GM10266 (cell line): ENCODE measurements at regions not wholly inside any gene's neighbourhood (a gene's known extent, or its start where the extent isn't known, plus 50 kb on each side); places are given as distances from the start of the nearest gene placed in this dataset.

Experiments used
- DNase-seq: peaks from one replicate; pipeline ENCODE4 v3.0.0; 2012; ENCODE audit errors: extremely low spot score
- TF ChIP-seq, protein P1 (sequence below): IDR thresholded peaks from 2 replicates; pipeline ENCODE4 v1.5.1; 2012; ENCODE audit warnings: mild to moderate bottlenecking, low read depth; ENCODE audit not compliant: control insufficient read depth, insufficient read depth; ENCODE audit errors: missing control alignments

DNA sequence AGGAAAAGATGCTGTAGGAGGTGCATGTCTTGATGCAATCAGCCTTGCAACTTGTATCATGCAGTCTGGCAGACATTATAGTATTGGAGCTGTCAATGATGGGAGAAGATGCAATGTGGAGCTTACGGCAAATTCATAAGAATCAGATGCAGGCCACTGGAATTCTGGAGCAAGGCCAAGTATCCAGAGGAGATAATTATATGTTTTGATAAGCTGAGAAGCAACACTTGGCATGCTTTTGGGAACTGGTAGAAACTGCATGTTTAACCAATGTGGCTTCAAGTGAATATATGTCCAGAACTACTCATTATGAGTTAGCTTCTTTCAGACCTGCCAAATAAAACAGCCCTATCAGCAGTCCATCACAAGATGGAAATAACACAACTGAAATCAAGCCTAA lies 249.1 kb upstream of the PPFIA2 start:
- no peak for DNase-seq
- TF ChIP-seq, protein P1, sequence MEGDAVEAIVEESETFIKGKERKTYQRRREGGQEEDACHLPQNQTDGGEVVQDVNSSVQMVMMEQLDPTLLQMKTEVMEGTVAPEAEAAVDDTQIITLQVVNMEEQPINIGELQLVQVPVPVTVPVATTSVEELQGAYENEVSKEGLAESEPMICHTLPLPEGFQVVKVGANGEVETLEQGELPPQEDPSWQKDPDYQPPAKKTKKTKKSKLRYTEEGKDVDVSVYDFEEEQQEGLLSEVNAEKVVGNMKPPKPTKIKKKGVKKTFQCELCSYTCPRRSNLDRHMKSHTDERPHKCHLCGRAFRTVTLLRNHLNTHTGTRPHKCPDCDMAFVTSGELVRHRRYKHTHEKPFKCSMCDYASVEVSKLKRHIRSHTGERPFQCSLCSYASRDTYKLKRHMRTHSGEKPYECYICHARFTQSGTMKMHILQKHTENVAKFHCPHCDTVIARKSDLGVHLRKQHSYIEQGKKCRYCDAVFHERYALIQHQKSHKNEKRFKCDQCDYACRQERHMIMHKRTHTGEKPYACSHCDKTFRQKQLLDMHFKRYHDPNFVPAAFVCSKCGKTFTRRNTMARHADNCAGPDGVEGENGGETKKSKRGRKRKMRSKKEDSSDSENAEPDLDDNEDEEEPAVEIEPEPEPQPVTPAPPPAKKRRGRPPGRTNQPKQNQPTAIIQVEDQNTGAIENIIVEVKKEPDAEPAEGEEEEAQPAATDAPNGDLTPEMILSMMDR, result no peak

DNA sequence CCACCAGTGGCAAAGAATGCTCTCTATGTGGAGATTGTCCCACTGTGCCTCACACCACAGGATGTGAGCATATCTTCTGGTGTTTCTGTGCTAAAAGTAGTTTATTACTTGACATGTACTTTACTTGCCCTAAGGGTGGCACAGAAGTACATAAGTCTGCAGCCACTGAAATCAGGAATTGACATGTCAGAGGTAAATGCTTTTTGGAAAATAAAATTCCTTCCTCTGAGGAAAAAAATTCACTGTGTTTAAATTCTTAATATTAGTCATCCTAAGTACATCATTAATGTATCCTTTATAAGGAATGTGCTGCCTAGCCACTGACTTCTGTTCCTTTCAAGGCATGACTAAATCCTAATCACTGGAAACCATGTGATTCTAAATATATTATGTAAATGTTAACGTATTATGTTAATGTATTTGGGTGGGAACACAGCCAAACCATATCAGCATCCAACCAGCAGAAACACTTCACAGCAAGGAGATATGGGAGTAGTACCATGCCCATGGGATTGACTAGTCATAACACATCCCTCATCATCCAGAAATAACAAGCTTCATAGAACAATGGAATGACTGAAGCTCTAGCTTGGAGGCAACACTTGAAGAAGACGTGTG lies 239.7 kb upstream of the PPFIA2 start:
- no peak for DNase-seq
- TF ChIP-seq, protein P1, result no peak

DNA sequence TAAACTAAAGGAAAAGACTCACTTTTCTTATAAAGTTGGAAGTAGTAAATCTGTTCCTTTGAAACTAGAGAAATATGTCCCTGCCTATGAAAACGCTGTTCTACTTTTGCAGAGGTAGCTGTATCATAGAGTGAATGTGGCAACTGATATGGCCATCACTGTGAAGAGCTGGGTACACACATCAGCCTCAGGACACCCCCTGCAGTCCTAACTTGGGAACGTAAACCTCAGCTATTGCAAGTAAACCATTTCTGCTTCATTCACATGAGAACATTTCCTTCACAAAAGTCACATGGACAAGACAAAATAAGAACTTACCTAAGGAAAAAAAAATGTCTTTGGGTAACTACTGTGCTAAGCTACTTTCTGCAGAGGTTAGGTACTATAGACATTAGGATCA lies 233.3 kb upstream of the PPFIA2 start:
- DNase-seq, result no peak
- TF ChIP-seq, protein P1, result no peak

DNA sequence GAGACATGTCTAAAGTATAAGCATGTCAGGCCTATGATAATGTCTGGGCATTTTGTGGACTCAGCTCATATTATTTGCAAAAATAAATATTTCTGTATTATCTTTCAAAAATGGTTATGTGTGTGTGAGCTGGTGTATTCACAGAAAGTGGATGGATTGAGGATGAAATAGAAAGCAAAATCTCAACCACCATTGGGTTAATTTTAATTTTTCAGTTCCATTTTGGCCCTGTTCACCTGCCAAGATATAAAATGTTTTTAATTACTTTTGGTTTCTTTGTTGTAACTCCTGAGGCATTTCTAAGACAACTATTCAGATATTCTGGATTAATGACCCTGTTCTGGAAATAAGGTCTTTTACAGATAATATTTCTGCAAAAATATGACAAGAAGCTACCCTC lies 232.7 kb upstream of the PPFIA2 start:
- TF ChIP-seq, protein P1, result no peak
- no peak for DNase-seq

DNA sequence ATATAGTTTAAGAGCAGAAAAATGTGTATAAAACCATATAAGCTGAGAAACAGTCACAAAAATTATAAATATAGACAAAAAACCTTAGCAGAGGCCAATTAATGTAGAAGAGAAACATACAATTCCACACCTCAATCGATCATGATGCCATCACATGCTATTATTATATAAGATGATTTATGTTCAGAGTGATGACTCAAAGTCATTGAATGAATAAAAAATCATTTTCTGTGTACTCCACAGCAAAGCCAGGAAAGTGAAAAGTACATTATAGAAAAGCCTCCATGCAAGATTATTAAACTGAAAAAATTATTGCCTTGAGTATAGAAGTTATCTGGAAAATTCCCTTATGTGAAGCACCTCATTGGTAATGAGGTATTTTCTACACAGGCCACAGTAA lies 229.2 kb upstream of the PPFIA2 start:
- TF ChIP-seq, protein P1, result no peak
- no peak for DNase-seq

DNA sequence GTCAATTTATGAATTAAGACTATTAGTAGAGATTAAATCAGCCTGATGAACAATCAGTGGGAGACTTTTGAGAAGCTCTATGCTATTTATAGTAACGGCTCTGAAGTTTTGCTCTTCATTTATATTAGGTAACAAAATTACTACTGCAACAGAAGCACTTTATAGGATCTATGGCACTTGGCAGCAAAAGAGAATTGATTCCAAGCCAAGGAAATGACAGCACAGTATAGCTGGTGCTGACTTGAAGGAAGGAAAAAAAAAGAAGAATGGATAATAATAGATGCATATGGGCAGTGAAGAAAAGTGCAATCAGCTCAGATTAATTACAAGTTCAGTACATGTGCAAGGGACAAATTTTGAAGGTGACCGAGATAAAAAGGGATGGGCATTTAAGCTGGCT lies 228.2 kb upstream of the PPFIA2 start:
- DNase-seq, result no peak
- TF ChIP-seq, protein P1, result no peak

DNA sequence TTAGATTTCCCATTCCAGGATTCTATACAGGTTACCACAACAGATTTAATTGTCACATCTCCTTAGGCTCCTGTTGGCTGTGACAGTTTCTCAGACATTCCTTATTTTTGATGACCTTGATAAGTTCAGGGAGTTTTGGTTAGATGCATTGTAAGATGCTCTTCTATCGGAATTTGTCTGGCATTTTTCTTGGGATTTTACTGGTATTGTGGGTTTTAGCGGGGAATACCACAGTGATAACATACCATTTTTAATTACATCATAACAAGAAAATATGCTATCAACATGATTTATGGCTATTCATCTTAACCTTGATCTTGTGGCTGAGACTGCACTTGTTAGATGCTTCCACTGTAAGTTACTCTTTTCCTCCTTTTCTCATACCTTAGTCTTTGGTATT lies 217.5 kb upstream of the PPFIA2 start:
- TF ChIP-seq, protein P1, result no peak

More for the DNA sequence above, 217.5 kb upstream of the PPFIA2 start:
- DNase-seq, result no peak
